ENCODE measurements at regions not wholly inside any gene's neighbourhood (a gene's known extent, or its start where the extent isn't known, plus 50 kb on each side); places are given as distances from the start of the nearest gene placed in this dataset.

DNA sequence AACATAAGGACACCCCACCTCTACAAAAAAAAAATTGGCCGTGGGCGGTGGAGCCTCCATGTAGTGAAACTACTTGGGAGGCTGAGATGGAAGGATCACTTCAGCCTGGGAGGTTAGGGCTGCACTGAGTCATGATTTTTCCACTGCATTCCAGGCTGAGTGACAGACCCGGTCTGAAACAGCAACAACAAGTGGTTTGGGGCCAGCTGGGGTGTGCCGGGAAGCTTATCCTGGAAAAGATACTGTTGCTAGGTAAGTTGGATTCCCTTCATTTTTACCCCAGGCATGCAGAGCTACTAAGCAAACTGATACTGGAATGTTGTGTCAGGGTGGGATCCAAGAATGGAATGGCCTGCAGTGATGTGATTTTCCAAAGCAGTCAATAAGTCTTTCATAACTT lies 57.0 kb downstream of the XAGE2 start:
- ChIA-PET CTCF (no interaction called here), POLR2A (no interaction called here)
- no peak overlapping the region for H3K27ac ChIP-seq (ENCODE audit: low read depth in 2 of 2, low read length in 1 of 2)

More for the DNA sequence above, 57.0 kb downstream of the XAGE2 start:
- H3F3A ChIP-seq (replicated peaks; ENCODE audit: insufficient read depth): peaks cover 3% of the 10 kb centered on the region
- no peaks in the 10 kb centered on the region for H3K9me2 ChIP-seq
- H4K20me1 ChIP-seq (ENCODE audit: insufficient read depth): no peaks in the 10 kb centered on the region
- peaks cover 10% of the 10 kb centered on the region; the same call in 1 of the 2 replicates for H3K27me3 ChIP-seq (ENCODE audit: insufficient read depth)
- TF ChIP-seq GATA2 (CRISPR knock-in tag; IDR thresholded peaks at IDR 0.05): no peak
- TF ChIP-seq RAD21 (IDR thresholded peaks at IDR 0.05; ENCODE audit: low read length): no peak
- no peak for TF ChIP-seq MEF2A (IDR thresholded peaks at IDR 0.05; ENCODE audit: borderline replicate concordance, low read depth)
- TF ChIP-seq FOXM1 (IDR thresholded peaks at IDR 0.05; ENCODE audit: low read depth): no peak
- TF ChIP-seq JUND (IDR thresholded peaks at IDR 0.05): no peak
- no peak for TF ChIP-seq TEAD4 (IDR thresholded peaks at IDR 0.05; ENCODE audit: borderline replicate concordance, insufficient read depth)
- no peak for TF ChIP-seq CHD2 (IDR thresholded peaks at IDR 0.05; ENCODE audit: low read length, partially characterized antibody)
- TF ChIP-seq, protein P1, sequence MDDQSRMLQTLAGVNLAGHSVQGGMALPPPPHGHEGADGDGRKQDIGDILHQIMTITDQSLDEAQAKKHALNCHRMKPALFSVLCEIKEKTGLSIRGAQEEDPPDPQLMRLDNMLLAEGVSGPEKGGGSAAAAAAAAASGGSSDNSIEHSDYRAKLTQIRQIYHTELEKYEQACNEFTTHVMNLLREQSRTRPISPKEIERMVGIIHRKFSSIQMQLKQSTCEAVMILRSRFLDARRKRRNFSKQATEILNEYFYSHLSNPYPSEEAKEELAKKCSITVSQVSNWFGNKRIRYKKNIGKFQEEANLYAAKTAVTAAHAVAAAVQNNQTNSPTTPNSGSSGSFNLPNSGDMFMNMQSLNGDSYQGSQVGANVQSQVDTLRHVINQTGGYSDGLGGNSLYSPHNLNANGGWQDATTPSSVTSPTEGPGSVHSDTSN (IDR thresholded peaks at IDR 0.05): no peak
- TF ChIP-seq FOXJ3 (CRISPR knock-in tag; IDR thresholded peaks at IDR 0.05): no peak
- TF ChIP-seq MXI1 (IDR thresholded peaks at IDR 0.05; ENCODE audit: low read depth, low read length): no peak
- TF ChIP-seq, protein P2, sequence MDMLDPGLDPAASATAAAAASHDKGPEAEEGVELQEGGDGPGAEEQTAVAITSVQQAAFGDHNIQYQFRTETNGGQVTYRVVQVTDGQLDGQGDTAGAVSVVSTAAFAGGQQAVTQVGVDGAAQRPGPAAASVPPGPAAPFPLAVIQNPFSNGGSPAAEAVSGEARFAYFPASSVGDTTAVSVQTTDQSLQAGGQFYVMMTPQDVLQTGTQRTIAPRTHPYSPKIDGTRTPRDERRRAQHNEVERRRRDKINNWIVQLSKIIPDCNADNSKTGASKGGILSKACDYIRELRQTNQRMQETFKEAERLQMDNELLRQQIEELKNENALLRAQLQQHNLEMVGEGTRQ (IDR thresholded peaks at IDR 0.05; ENCODE audit: borderline replicate concordance, low read depth, low read length): no peak
- TF ChIP-seq, protein P3, sequence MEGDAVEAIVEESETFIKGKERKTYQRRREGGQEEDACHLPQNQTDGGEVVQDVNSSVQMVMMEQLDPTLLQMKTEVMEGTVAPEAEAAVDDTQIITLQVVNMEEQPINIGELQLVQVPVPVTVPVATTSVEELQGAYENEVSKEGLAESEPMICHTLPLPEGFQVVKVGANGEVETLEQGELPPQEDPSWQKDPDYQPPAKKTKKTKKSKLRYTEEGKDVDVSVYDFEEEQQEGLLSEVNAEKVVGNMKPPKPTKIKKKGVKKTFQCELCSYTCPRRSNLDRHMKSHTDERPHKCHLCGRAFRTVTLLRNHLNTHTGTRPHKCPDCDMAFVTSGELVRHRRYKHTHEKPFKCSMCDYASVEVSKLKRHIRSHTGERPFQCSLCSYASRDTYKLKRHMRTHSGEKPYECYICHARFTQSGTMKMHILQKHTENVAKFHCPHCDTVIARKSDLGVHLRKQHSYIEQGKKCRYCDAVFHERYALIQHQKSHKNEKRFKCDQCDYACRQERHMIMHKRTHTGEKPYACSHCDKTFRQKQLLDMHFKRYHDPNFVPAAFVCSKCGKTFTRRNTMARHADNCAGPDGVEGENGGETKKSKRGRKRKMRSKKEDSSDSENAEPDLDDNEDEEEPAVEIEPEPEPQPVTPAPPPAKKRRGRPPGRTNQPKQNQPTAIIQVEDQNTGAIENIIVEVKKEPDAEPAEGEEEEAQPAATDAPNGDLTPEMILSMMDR (IDR thresholded peaks at IDR 0.05): no peak
- TF ChIP-seq NFIC (IDR thresholded peaks at IDR 0.05; ENCODE audit: borderline replicate concordance): no peak
- no peak for TF ChIP-seq TCF12 (IDR thresholded peaks at IDR 0.05)
- TF ChIP-seq, protein P4, sequence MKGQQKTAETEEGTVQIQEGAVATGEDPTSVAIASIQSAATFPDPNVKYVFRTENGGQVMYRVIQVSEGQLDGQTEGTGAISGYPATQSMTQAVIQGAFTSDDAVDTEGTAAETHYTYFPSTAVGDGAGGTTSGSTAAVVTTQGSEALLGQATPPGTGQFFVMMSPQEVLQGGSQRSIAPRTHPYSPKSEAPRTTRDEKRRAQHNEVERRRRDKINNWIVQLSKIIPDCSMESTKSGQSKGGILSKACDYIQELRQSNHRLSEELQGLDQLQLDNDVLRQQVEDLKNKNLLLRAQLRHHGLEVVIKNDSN (IDR thresholded peaks at IDR 0.05; ENCODE audit: borderline replicate concordance, low read depth): no peak
- TF ChIP-seq YY1 (IDR thresholded peaks at IDR 0.05; ENCODE audit: low read depth): no peak
- TF ChIP-seq, protein P5, sequence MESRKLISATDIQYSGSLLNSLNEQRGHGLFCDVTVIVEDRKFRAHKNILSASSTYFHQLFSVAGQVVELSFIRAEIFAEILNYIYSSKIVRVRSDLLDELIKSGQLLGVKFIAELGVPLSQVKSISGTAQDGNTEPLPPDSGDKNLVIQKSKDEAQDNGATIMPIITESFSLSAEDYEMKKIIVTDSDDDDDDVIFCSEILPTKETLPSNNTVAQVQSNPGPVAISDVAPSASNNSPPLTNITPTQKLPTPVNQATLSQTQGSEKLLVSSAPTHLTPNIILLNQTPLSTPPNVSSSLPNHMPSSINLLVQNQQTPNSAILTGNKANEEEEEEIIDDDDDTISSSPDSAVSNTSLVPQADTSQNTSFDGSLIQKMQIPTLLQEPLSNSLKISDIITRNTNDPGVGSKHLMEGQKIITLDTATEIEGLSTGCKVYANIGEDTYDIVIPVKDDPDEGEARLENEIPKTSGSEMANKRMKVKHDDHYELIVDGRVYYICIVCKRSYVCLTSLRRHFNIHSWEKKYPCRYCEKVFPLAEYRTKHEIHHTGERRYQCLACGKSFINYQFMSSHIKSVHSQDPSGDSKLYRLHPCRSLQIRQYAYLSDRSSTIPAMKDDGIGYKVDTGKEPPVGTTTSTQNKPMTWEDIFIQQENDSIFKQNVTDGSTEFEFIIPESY (IDR thresholded peaks at IDR 0.05; ENCODE audit: borderline replicate concordance, low read depth): no peak
- TF ChIP-seq SIN3A (IDR thresholded peaks at IDR 0.05; ENCODE audit: borderline replicate concordance, low read depth, low read length): no peak
- no peak for TF ChIP-seq ELF1 (IDR thresholded peaks at IDR 0.05)
- H3K4me1 ChIP-seq (ENCODE audit: control insufficient read depth in 1 of 2, insufficient read depth in 2 of 2, low read depth in 1 of 2, low read length in 1 of 2): peaks cover 0 to 5% of the 10 kb centered on the region in 2 experiments; a peak in 1 of 4 replicates
- DNase-seq: no peak
- H3K9me3 ChIP-seq: no peaks in the 10 kb centered on the region
- H2AFZ ChIP-seq (ENCODE audit: low read depth): no peak overlapping the region
- no peak overlapping the region for H3K4me3 ChIP-seq (ENCODE audit: low read depth in 2 of 2, low read length in 1 of 2)
- no peaks in the 10 kb centered on the region for H3K36me3 ChIP-seq (replicated peaks in 1 of 2; ENCODE audit: control insufficient read depth in 1 of 2, insufficient read depth in 2 of 2, low read length in 1 of 2)
- no peak overlapping the region for H3K9ac ChIP-seq
- 9% methylated on average over 4 of the region's 4 CpGs for WGBS (ENCODE audit: low lambda C conversion rate)
- H3K79me2 ChIP-seq (ENCODE audit: insufficient read depth): no peaks in the 10 kb centered on the region
- no peak overlapping the region for H3K4me2 ChIP-seq
